Breast epithelium (tissue), 3 donors: ENCODE measurements at regions not wholly inside any gene's neighbourhood (a gene's known extent, or its start where the extent isn't known, plus 50 kb on each side); places are given as distances from the start of the nearest gene placed in this dataset.

Experiments used
- CTCF ChIP-seq, 3 donors: fragments of 450-650 bp; IDR thresholded peaks; one replicate each; pipeline ENCODE4 v1.5.1; 2016 to 2017; ENCODE audit warnings: antibody characterized with exemption in 3 of 3, mild to moderate bottlenecking in 3 of 3, moderate library complexity in 3 of 3
- POLR2A ChIP-seq: fragments of 450-650 bp; IDR thresholded peaks from one replicate; pipeline ENCODE4 v1.6.1; 2016; ENCODE audit warnings: antibody characterized with exemption, mild to moderate bottlenecking, moderate library complexity
- POLR2AphosphoS5 ChIP-seq, 3 donors: sonication (generic); formaldehyde crosslinking; IDR thresholded peaks; one replicate each; pipeline ENCODE4 v1.6.1; 2017; ENCODE audit warnings: antibody characterized with exemption in 3 of 3

DNA sequence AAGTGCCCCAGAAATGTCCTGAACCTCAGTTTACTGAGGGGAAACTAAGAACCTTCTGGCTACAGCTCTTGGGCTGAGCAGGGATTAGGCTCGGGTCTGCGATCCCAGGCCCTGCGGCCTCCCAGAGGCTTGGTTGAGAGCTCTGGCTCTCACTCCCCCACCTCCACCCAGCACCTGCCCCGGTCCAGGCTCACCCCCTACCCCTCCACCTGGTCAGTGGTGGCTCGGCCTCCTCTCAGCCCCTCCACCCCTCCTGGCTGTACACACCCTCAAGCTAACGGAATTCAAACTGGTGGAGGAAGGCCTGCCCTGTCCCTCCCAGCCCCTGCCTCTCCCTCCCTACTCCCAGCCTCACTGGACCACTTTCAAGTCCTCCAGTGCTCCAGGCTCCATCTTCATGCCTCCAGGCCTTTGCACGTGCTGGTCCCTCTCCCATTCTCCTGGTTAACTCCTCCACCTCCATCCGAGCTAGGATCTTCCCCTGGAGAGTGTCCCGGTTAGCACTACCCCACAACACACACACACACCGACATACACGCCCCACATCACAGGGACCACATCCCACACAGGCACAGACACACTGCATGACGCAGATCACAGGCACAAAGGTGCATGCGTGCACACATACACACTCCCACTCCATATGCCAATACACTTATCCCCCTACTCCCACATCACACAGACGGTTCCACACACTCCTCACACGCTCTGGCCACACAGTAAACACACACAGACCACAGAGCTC lies 130.9 kb downstream of the C9orf50 start:
- no peak for TF ChIP-seq CTCF (IDR thresholded peaks at IDR 0.05)
- no peak for TF ChIP-seq POLR2AphosphoS5 (IDR thresholded peaks at IDR 0.05)
- TF ChIP-seq POLR2A, result no peak
